B cell (primary cell): ENCODE measurements at regions not wholly inside any gene's neighbourhood (a gene's known extent, or its start where the extent isn't known, plus 50 kb on each side); places are given as distances from the start of the nearest gene placed in this dataset.

ENCODE experiments used
- ATAC-seq: fragments of 200-7000 bp; cut with Tn5 transposase; one replicate; pipeline ENCODE4 v1.10.0; 2021; ENCODE audit warnings: low read depth, mild to moderate bottlenecking, moderate number of reproducible peaks, moderate library complexity
- CTCF ChIA-PET: fragments of 350-600 bp; sonication (Branson Sonifier 250); formaldehyde crosslinking; loops from one replicate; lab custom pipeline; 2021; ENCODE audit warnings: antibody characterized with exemption, inconsistent platforms; lab: Charles Lee
- POLR2A ChIA-PET: fragments of 350-600 bp; sonication (Branson Sonifier 250); formaldehyde crosslinking; loops from one replicate; lab custom pipeline; 2021; ENCODE audit warnings: antibody characterized with exemption; lab: Charles Lee
- DNase-seq: peaks from one replicate; pipeline ENCODE4 v3.0.0; 2013
- H2AFZ ChIP-seq: 2 replicates; pipeline ENCODE4 v1.6.1; 2012; ENCODE audit warnings: mild to moderate bottlenecking, low read depth, low read length; ENCODE audit not compliant: insufficient read depth, poor library complexity, severe bottlenecking
- H3K27ac ChIP-seq, 2 donors: 1 replicate in 1 of 2; 2 replicates in 1 of 2; pipeline ENCODE4 v1.5.1; 2012 to 2013; ENCODE audit warnings: low read length in 2 of 2, mild to moderate bottlenecking in 2 of 2, moderate library complexity in 1 of 2
- H3K27me3 ChIP-seq, 4 experiments: fragments of 200-600 bp in 1 of 4; sonication (generic) in 1 of 4; replicated peaks in 1 of 4; 1 replicate in 2 of 4; 2 replicates in 2 of 4; pipeline versions ENCODE4 v1.6.1 to v1.7.0; 2013 to 2016; ENCODE audit warnings: low read length in 3 of 4, mild to moderate bottlenecking in 2 of 4, mixed read lengths in 1 of 4, moderate library complexity in 1 of 4; ENCODE audit not compliant: insufficient read depth in 4 of 4, control insufficient read depth in 3 of 4; ENCODE audit errors: control extremely low read depth in 1 of 4
- H3K36me3 ChIP-seq, 2 experiments: replicated peaks in 1 of 2; 1 replicate in 1 of 2; 2 replicates in 1 of 2; pipeline versions ENCODE4 v1.6.1 to v1.7.1; 2013; ENCODE audit warnings: low read length in 1 of 2; ENCODE audit not compliant: insufficient read depth in 2 of 2, control insufficient read depth in 1 of 2; ENCODE audit errors: control extremely low read depth in 1 of 2, extremely low read depth in 1 of 2
- H3K4me1 ChIP-seq, 2 donors: fragments of 200-600 bp in 1 of 2; sonication (generic) in 1 of 2; 1 replicate in 1 of 2; 2 replicates in 1 of 2; pipeline versions ENCODE4 v1.5.1 to v1.6.1; 2013 to 2017; ENCODE audit warnings: low read length in 2 of 2; ENCODE audit not compliant: control insufficient read depth in 2 of 2, insufficient read depth in 2 of 2
- H3K4me2 ChIP-seq: replicated peaks from 2 replicates; pipeline ENCODE3; 2012; ENCODE audit warnings: mild to moderate bottlenecking, low read depth, low read length; ENCODE audit not compliant: poor library complexity, severe bottlenecking
- H3K4me3 ChIP-seq, 5 experiments: fragments of 200-600 bp in 1 of 5; sonication (generic) in 1 of 5; 1 replicate in 3 of 5; 2 replicates in 2 of 5; pipeline versions ENCODE4 v1.5.1 to v1.7.0; 2011 to 2016; ENCODE audit warnings: low read length in 4 of 5, mild to moderate bottlenecking in 4 of 5, low read depth in 2 of 5, control low read depth in 1 of 5, moderate library complexity in 1 of 5; ENCODE audit not compliant: insufficient read depth in 1 of 5; ENCODE audit errors: control extremely low read depth in 1 of 5, extremely low read depth in 1 of 5
- H3K79me2 ChIP-seq: fragments of 200-600 bp; sonication (generic); one replicate; pipeline ENCODE4 v1.6.0; 2016; ENCODE audit warnings: low read length; ENCODE audit not compliant: control insufficient read depth, insufficient read depth
- H3K9ac ChIP-seq: fragments of 200-600 bp; sonication (generic); 2 replicates; pipeline ENCODE4 v1.6.1; 2017; ENCODE audit warnings: mild to moderate bottlenecking, low read length, moderate library complexity
- H3K9me3 ChIP-seq, 3 donors: one replicate each; pipeline versions ENCODE4 v1.6.1 to v1.7.1; 2013; ENCODE audit warnings: low read length in 2 of 3; ENCODE audit not compliant: control insufficient read depth in 2 of 3, insufficient read depth in 1 of 3; ENCODE audit errors: control extremely low read depth in 1 of 3
- H4K20me1 ChIP-seq: 2 replicates; pipeline ENCODE4 v1.6.0; 2012; ENCODE audit warnings: mild to moderate bottlenecking, low read length; ENCODE audit not compliant: insufficient read depth, control insufficient read depth, poor library complexity, severe bottlenecking
- H3K27ac Mint-ChIP-seq: one replicate; pipeline ENCODE4 v1.8.0; 2021; ENCODE audit warnings: mixed read lengths
- H3K27me3 Mint-ChIP-seq: one replicate; pipeline ENCODE4 v1.8.0; 2021; ENCODE audit warnings: mixed read lengths
- H3K4me1 Mint-ChIP-seq: one replicate; pipeline ENCODE4 v1.8.0; 2021; ENCODE audit warnings: mixed read lengths
- H3K4me3 Mint-ChIP-seq: one replicate; pipeline ENCODE4 v1.8.0; 2021; ENCODE audit warnings: mixed read lengths
- H3K9me3 Mint-ChIP-seq: one replicate; pipeline ENCODE4 v1.8.0; 2022; ENCODE audit warnings: mixed read lengths; ENCODE audit not compliant: insufficient read depth
- CTCF ChIP-seq: fragments of 200-600 bp; IDR thresholded peaks from one replicate; pipeline ENCODE4 v1.8.0; 2022; ENCODE audit warnings: antibody characterized with exemption, mild to moderate bottlenecking
- EZH2 ChIP-seq: IDR thresholded peaks from 2 replicates; pipeline ENCODE4 v1.6.1; 2012; ENCODE audit warnings: borderline replicate concordance, low read depth, mild to moderate bottlenecking, moderate library complexity, low read length; ENCODE audit not compliant: insufficient read depth, poor library complexity, severe bottlenecking
- WGBS: methylation state at CpG from one replicate; pipeline ENCODE4 v1.1.5; 2013; ENCODE audit warnings: missing lambda C conversion rate; ENCODE audit not compliant: insufficient coverage; 5-methylcytosine and 5-hydroxymethylcytosine counted together
- intact Hi-C: fragments of 100-400 bp; cut with micrococcal nuclease; formaldehyde crosslinking; loops from one replicate; pipeline ENCODE4 v1.10.0; 2022

DNA sequence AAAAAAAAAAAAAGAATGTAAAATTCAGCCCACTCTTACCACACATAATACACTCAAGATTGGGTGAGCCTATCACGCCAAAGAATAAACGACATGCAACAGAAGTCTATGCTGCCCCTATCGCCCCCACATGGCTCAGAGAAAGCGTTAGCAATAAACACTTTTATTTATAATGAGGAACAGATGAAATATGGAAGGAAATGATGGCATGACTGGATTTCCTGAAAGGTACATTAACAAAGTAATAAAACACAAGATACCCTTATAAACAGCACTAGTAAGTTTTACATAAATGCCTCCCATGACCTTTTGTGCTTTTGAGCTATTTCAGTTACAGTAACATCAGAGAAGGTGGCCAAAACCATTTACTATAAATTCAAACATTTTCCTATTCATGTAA, 71.4 kb upstream of the SCAF8 start:
- TF ChIP-seq EZH2 (no peak), CTCF (no peak)
- H3K27ac Mint-ChIP-seq = no peak overlapping the region
- no peaks in the 10 kb centered on the region for H4K20me1 ChIP-seq
- intact Hi-C loops = no loop called here
- no peak overlapping the region for H3K27ac ChIP-seq
- no peak overlapping the region for H3K4me2 ChIP-seq
- no peak for ATAC-seq
- DNase-seq = no peak
- no peak overlapping the region for H3K4me3 ChIP-seq
- H3K4me3 Mint-ChIP-seq = no peak overlapping the region
- no peak overlapping the region for H3K9ac ChIP-seq
- ChIA-PET CTCF (no interaction called here), POLR2A (no interaction called here)
- H3K9me3 ChIP-seq = peaks cover 0 to 4% (median 0%) of the 10 kb centered on the region in 3 donors
- H3K36me3 ChIP-seq = no peaks in the 10 kb centered on the region
- H3K4me1 ChIP-seq = no peaks in the 10 kb centered on the region
- no peaks in the 10 kb centered on the region for H3K9me3 Mint-ChIP-seq
- no CpG with 5 or more reads among the region's 4 CpGs for WGBS
- no peaks in the 10 kb centered on the region for H3K79me2 ChIP-seq
- H3K27me3 Mint-ChIP-seq = peaks cover 20% of the 10 kb centered on the region
- no peak overlapping the region for H2AFZ ChIP-seq
- H3K27me3 ChIP-seq = no peaks in the 10 kb centered on the region
- H3K4me1 Mint-ChIP-seq = no peaks in the 10 kb centered on the region

- Histone ChIP-seq H3K79me2 (no peaks in the 10 kb centered on the region), H2AFZ (no peak overlapping the region), H3K4me2 (no peak overlapping the region), H3K27me3 (no peaks in the 10 kb centered on the region), H3K4me1 (no peaks in the 10 kb centered on the region), H3K9ac (no peak overlapping the region), H3K36me3 (no peaks in the 10 kb centered on the region), H3K27ac (no peak overlapping the region), H4K20me1 (no peaks in the 10 kb centered on the region), H3K4me3 (no peak overlapping the region), H3K9me3 (no peaks in the 10 kb centered on the region)
- Mint-ChIP-seq H3K4me1 (no peaks in the 10 kb centered on the region), H3K4me3 (no peak overlapping the region), H3K27me3 (peaks cover 13% of the 10 kb centered on the region), H3K9me3 (no peaks in the 10 kb centered on the region), H3K27ac (no peak overlapping the region)
- TF ChIP-seq EZH2 = no peak
- TF ChIP-seq CTCF = no peak
- DNase-seq (no peak), ATAC-seq (no peak)
- no CpG with 5 or more reads among the region's 3 CpGs for WGBS
- ChIA-PET POLR2A (no interaction called here), CTCF (no interaction called here)
- intact Hi-C loops = no loop called here
These were observed 68.9 kb upstream of the SCAF8 start for GRCh38 chr6:154664287-154664686.
